ENCODE measurements at regions not wholly inside any gene's neighbourhood (a gene's known extent, or its start where the extent isn't known, plus 50 kb on each side); places are given as distances from the start of the nearest gene placed in this dataset.

DNA sequence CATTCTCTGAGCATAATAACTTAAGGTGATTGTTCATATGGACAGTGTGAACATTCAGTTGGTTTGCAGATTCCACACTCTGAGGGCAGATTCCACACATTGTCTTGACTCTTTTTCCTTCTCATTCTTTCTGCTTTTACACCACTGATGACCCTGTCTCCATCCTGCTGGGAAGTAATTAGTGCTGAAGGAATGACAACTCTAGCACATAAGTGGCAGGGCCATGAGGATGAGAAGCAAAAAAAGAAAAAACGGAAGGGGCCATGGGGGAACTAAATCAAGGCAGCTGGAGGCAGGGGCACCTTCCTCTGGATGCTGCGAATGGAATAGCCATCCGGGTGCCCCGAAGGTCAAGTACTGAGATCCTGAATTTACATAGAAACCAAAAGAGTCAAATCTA lies 944.0 kb downstream of the KCNJ2 start:
- TF ChIP-seq, protein P1, sequence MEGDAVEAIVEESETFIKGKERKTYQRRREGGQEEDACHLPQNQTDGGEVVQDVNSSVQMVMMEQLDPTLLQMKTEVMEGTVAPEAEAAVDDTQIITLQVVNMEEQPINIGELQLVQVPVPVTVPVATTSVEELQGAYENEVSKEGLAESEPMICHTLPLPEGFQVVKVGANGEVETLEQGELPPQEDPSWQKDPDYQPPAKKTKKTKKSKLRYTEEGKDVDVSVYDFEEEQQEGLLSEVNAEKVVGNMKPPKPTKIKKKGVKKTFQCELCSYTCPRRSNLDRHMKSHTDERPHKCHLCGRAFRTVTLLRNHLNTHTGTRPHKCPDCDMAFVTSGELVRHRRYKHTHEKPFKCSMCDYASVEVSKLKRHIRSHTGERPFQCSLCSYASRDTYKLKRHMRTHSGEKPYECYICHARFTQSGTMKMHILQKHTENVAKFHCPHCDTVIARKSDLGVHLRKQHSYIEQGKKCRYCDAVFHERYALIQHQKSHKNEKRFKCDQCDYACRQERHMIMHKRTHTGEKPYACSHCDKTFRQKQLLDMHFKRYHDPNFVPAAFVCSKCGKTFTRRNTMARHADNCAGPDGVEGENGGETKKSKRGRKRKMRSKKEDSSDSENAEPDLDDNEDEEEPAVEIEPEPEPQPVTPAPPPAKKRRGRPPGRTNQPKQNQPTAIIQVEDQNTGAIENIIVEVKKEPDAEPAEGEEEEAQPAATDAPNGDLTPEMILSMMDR (conservative IDR thresholded peaks at IDR 0.05 in 1 of 2, IDR thresholded peaks at IDR 0.05 in 1 of 2; ENCODE audit: extremely low read depth in 1 of 2, insufficient read depth in 1 of 2, low read depth in 1 of 2, low read length in 2 of 2), result no peak
- TF ChIP-seq EZH2 (IDR thresholded peaks at IDR 0.05; ENCODE audit: borderline replicate concordance, low read length), result no peak

Data from mammary epithelial cell (primary cell).